ENCODE measurements at regions not wholly inside any gene's neighbourhood (a gene's known extent, or its start where the extent isn't known, plus 50 kb on each side); places are given as distances from the start of the nearest gene placed in this dataset.

- TF ChIP-seq, protein P1, sequence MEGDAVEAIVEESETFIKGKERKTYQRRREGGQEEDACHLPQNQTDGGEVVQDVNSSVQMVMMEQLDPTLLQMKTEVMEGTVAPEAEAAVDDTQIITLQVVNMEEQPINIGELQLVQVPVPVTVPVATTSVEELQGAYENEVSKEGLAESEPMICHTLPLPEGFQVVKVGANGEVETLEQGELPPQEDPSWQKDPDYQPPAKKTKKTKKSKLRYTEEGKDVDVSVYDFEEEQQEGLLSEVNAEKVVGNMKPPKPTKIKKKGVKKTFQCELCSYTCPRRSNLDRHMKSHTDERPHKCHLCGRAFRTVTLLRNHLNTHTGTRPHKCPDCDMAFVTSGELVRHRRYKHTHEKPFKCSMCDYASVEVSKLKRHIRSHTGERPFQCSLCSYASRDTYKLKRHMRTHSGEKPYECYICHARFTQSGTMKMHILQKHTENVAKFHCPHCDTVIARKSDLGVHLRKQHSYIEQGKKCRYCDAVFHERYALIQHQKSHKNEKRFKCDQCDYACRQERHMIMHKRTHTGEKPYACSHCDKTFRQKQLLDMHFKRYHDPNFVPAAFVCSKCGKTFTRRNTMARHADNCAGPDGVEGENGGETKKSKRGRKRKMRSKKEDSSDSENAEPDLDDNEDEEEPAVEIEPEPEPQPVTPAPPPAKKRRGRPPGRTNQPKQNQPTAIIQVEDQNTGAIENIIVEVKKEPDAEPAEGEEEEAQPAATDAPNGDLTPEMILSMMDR (IDR thresholded peaks at IDR 0.05), result no peak
- no peak for DNase-seq (ENCODE audit: low spot score in 2 of 2)
- intact Hi-C loops (cut with DNase I; ENCODE audit: low total_unique reads), result no loop called here
- WGBS, 2 donors, result 85 to 91% methylated on average over 2 of the region's 2 CpGs
- no peak overlapping the region for H3K4me3 ChIP-seq (ENCODE audit: low read depth, poor library complexity, severe bottlenecking)
Observed at GRCh38 chr3:30438126-30438525, 168.3 kb upstream of the TGFBR2 start.

GRCh38 chr3:30439451-30440053 lies 166.8 kb upstream of the TGFBR2 start:
- intact Hi-C loops (cut with DNase I; ENCODE audit: low total_unique reads), result no loop called here
- no peak overlapping the region for H3K4me3 ChIP-seq (ENCODE audit: low read depth, poor library complexity, severe bottlenecking)
- TF ChIP-seq, protein P1 (IDR thresholded peaks at IDR 0.05), result no peak
- no peak for TF ChIP-seq POLR2A (IDR thresholded peaks at IDR 0.05)
- 89% methylated on average over 9 of the region's 9 CpGs for WGBS, 2 donors
- DNase-seq (ENCODE audit: low spot score in 2 of 2), result peak in 1 of 2 donors; percentile 82

- H3K4me3 ChIP-seq (ENCODE audit: low read depth, poor library complexity, severe bottlenecking), result no peak overlapping the region
- no peak for TF ChIP-seq POLR2A (IDR thresholded peaks at IDR 0.05)
- TF ChIP-seq, protein P1 (IDR thresholded peaks at IDR 0.05), result no peak
- no peak for DNase-seq (ENCODE audit: low spot score in 2 of 2)
- 62 to 67% methylated on average over 2 of the region's 2 CpGs for WGBS, 2 donors
- intact Hi-C loops (cut with DNase I; ENCODE audit: low total_unique reads), result no loop called here
Observed at GRCh38 chr3:30440147-30440604, 166.2 kb upstream of the TGFBR2 start.

- 53 to 68% methylated on average over 3 of the region's 3 CpGs for whole genome bisulfite sequencing, 2 donors
Observed at GRCh38 chr3:30440880-30441279, 165.5 kb upstream of the TGFBR2 start.

DNA sequence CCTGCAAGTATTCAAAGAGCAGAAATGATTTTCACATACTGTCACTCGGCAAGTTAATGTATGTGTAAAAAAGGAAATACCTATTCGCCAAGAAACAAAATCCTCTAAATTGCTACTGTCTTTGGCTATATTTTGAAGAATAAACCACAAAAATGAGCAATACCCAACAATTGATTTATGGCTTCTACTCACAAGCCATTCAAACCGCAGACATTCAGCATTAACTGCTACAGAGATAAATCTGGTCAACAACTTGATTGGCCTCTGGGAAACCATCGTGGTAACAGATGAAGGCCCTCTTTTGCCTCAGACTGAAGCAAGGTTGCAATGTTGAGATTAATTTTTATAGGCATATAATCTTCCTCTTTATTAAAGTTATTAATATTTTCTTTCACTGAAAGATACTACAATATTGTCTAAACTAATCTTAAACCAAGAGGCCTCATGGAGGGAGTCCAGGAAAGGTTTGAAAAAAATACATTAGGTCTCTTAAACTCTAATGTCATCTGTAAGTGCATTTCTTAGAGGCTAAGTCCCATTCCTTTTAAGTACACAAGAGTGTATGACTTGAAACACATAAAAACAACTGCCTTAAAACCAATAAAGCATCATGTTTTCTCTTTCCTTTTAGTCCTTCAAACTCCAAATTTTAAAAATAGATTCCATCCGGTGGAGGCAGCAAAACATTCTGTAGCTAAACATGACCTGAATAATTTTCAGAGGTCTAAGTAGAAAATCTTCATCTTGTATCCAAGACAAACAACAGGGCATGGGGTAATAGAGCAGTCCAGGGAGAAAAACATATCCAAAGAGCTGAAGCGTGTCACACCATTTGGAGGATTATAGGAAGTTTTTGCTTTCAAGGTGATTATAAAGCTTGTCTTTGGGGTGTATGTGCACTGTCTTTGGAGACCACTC lies 162.4 kb upstream of the TGFBR2 start:
- 76 to 78% methylated on average over 6 of the region's 6 CpGs for WGBS, 2 donors
- no peak for TF ChIP-seq POLR2A (IDR thresholded peaks at IDR 0.05)
- TF ChIP-seq, protein P1 (IDR thresholded peaks at IDR 0.05), result no peak
- H3K4me3 ChIP-seq (ENCODE audit: low read depth, poor library complexity, severe bottlenecking), result no peak overlapping the region
- DNase-seq (ENCODE audit: low spot score in 2 of 2), result no peak
- intact Hi-C loops (cut with DNase I; ENCODE audit: low total_unique reads), result no loop called here

More at GRCh38 chr3:30440880-30441279, 165.5 kb upstream of the TGFBR2 start:
- intact Hi-C loops (cut with DNase I; ENCODE audit: low total_unique reads), result no loop called here
- peak in 1 of 2 donors; percentile 32 for DNase-seq (ENCODE audit: low spot score in 2 of 2)
- TF ChIP-seq, protein P1 (IDR thresholded peaks at IDR 0.05), result no peak
- no peak for TF ChIP-seq POLR2A (IDR thresholded peaks at IDR 0.05)
- no peak overlapping the region for H3K4me3 ChIP-seq (ENCODE audit: low read depth, poor library complexity, severe bottlenecking)
